CD4-positive, alpha-beta T cell treated with Interleukin-15 for 1 hour (primary cell): ENCODE measurements at regions not wholly inside any gene's neighbourhood (a gene's known extent, or its start where the extent isn't known, plus 50 kb on each side); places are given as distances from the start of the nearest gene placed in this dataset.

ENCODE experiments used
- DNase-seq: peaks from one replicate; pipeline ENCODE4 v3.0.0-alpha.2; 2020

- no peak for DNase-seq
Observed at GRCh38 chr12:91994208-91994797, 151.3 kb downstream of the BTG1 start.

GRCh38 chr12:91993287-91994017 is 152.2 kb downstream of the BTG1 start:
- no peak for DNase-seq

GRCh38 chr12:91991399-91992187 is 154.1 kb downstream of the BTG1 start:
- no peak for DNase-seq

GRCh38 chr12:91990525-91990924 is 155.1 kb downstream of the BTG1 start:
- DNase-seq, result no peak

GRCh38 chr12:91989143-91989542 is 156.5 kb downstream of the BTG1 start:
- no peak for DNase-seq

- DNase-seq, result no peak
Observed at GRCh38 chr12:91988086-91988923, 157.3 kb downstream of the BTG1 start.

- no peak for DNase-seq
Observed at GRCh38 chr12:91986084-91986483, 159.6 kb downstream of the BTG1 start.

GRCh38 chr12:91985002-91985787 is 160.5 kb downstream of the BTG1 start:
- DNase-seq, result no peak

- no peak for DNase-seq
Observed at GRCh38 chr12:91984556-91984955, 161.1 kb downstream of the BTG1 start.

- DNase-seq, result no peak
Observed at GRCh38 chr12:91983935-91984334, 161.7 kb downstream of the BTG1 start.

- no peak for DNase-seq
Observed at GRCh38 chr12:91982946-91983345, 162.7 kb downstream of the BTG1 start.

GRCh38 chr12:91980389-91980821 is 165.2 kb downstream of the BTG1 start:
- no peak for DNase-seq

- DNase-seq, result peak; percentile 64
Observed at GRCh38 chr12:91978143-91978542, 167.5 kb downstream of the BTG1 start.

GRCh38 chr12:91975891-91976290 is 169.8 kb downstream of the BTG1 start:
- no peak for DNase-seq

- no peak for DNase-seq
Observed at GRCh38 chr12:91974541-91975085, 171.0 kb downstream of the BTG1 start.

GRCh38 chr12:91973813-91974212 is 171.8 kb downstream of the BTG1 start:
- no peak for DNase-seq

GRCh38 chr12:91972896-91973295 is 172.8 kb downstream of the BTG1 start:
- DNase-seq, result no peak

GRCh38 chr12:91968777-91969171 is 176.9 kb downstream of the BTG1 start:
- DNase-seq, result no peak

- no peak for DNase-seq
Observed at GRCh38 chr12:91968076-91968776, 177.4 kb downstream of the BTG1 start.

GRCh38 chr12:91967590-91967989 is 178.1 kb downstream of the BTG1 start:
- DNase-seq, result no peak

- DNase-seq, result no peak
Observed at GRCh38 chr12:91965781-91966180, 179.9 kb downstream of the BTG1 start.
